PFSK-1 (cell line): ENCODE measurements at regions not wholly inside any gene's neighbourhood (a gene's known extent, or its start where the extent isn't known, plus 50 kb on each side); places are given as distances from the start of the nearest gene placed in this dataset.

Experiments
- FOXP2 ChIP-seq: optimal IDR thresholded peaks from 2 replicates; pipeline ENCODE3; 2011; ENCODE audit warnings: borderline replicate concordance, control low read depth, inconsistent platforms; ENCODE audit not compliant: insufficient read depth; ENCODE audit errors: extremely low read length, extremely low read depth
- POLR2AphosphoS5 ChIP-seq: IDR thresholded peaks from 2 replicates; pipeline ENCODE4 v1.6.1; 2012; ENCODE audit warnings: low read depth, mild to moderate bottlenecking, control low read depth, low read length, moderate library complexity
- SIN3A ChIP-seq: IDR thresholded peaks from 2 replicates; pipeline ENCODE4 v1.6.1; 2012; ENCODE audit warnings: mild to moderate bottlenecking, low read length, moderate library complexity, borderline replicate concordance; ENCODE audit not compliant: insufficient read depth
- TAF1 ChIP-seq: IDR thresholded peaks from 2 replicates; pipeline ENCODE4 v1.6.1; 2012; ENCODE audit warnings: low read length, control low read depth, borderline replicate concordance; ENCODE audit not compliant: insufficient read depth
- TF ChIP-seq, protein P1 (sequence below), 2 experiments: IDR thresholded peaks; 2 replicates each; pipeline versions ENCODE4 v1.6.1 to v1.8.0; 2011 to 2012; ENCODE audit warnings: low read depth in 2 of 2, low read length in 2 of 2, control low read depth in 1 of 2, inconsistent platforms in 1 of 2, mild to moderate bottlenecking in 1 of 2, moderate library complexity in 1 of 2; ENCODE audit not compliant: insufficient read depth in 1 of 2

DNA sequence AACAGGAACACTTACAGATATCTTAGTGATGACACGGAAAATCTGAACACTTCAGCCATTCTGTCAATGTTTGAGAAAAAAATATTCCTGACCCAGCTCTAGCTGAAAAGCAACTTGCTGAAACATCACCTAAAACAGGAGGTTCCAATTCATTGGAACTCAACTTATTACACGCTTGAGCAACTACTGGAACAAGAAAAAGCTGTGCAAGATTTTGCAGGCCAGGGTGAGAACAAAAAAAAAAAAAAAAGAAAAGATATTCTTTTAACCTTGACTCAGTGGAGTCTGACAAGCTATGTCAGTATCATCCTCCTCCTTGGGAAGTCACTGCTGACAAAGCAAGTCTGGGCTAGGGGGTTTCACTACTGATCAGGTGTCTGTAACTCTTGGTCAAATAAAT is 351.0 kb downstream of the SS18 start:
- TF ChIP-seq TAF1 = no peak
- no peak for TF ChIP-seq FOXP2
- no peak for TF ChIP-seq SIN3A
- no peak for TF ChIP-seq POLR2AphosphoS5
- TF ChIP-seq, protein P1, sequence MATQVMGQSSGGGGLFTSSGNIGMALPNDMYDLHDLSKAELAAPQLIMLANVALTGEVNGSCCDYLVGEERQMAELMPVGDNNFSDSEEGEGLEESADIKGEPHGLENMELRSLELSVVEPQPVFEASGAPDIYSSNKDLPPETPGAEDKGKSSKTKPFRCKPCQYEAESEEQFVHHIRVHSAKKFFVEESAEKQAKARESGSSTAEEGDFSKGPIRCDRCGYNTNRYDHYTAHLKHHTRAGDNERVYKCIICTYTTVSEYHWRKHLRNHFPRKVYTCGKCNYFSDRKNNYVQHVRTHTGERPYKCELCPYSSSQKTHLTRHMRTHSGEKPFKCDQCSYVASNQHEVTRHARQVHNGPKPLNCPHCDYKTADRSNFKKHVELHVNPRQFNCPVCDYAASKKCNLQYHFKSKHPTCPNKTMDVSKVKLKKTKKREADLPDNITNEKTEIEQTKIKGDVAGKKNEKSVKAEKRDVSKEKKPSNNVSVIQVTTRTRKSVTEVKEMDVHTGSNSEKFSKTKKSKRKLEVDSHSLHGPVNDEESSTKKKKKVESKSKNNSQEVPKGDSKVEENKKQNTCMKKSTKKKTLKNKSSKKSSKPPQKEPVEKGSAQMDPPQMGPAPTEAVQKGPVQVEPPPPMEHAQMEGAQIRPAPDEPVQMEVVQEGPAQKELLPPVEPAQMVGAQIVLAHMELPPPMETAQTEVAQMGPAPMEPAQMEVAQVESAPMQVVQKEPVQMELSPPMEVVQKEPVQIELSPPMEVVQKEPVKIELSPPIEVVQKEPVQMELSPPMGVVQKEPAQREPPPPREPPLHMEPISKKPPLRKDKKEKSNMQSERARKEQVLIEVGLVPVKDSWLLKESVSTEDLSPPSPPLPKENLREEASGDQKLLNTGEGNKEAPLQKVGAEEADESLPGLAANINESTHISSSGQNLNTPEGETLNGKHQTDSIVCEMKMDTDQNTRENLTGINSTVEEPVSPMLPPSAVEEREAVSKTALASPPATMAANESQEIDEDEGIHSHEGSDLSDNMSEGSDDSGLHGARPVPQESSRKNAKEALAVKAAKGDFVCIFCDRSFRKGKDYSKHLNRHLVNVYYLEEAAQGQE (IDR thresholded peaks at IDR 0.05; ENCODE audit: insufficient read depth in 1 of 2, low read depth in 2 of 2, low read length in 2 of 2) = no peak

DNA sequence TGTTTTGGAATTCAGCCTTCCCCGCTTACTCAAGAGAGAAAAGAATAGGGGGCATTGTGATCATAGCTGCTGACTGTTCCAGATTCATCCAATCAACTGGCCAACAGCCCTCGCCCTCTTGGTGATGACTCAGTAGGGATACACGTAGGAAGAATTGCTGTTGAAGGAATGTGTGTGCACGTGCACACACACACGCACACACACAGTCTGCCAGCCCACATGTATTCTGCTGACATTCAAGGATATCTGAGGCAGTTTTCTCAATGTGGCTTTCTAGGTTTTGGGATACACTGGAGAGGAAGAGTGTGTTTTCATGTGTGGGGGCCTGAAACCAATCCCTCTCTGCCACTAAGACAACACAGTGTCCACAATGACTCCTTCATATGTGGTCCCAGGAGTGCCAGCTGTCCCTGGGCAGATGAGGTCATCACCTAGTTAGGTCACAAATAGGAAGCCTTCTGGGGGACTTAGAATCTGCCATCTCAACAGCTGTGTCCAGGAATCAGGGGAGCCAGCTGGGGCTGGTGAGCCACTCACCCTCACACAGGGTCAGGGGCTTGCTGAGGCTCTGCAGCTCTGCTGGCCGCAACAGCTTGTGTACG is 352.6 kb downstream of the SS18 start:
- TF ChIP-seq SIN3A = no peak

DNA sequence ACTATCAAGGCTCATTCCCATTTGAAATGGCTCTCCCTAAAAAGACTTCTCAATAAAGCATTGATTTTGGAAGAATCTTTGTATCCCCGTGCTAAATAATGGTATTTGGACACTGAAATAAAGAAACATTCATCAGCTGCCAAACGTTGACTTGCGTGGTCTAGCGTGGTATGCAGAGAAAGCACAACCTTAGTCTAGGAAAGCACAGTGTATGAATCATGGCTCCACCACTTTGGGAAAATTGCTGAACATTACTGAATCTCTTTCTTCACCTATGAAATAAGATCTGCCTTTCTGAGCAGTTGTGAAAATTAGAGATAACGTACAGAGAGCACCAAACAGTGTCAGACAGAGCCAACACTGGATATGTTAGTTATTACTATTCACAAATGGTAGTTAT is 353.9 kb downstream of the SS18 start:
- TF ChIP-seq, protein P1 (IDR thresholded peaks at IDR 0.05; ENCODE audit: insufficient read depth in 1 of 2, low read depth in 2 of 2, low read length in 2 of 2) = no peak
- TF ChIP-seq SIN3A (no peak), FOXP2 (no peak), TAF1 (no peak), POLR2AphosphoS5 (no peak)

DNA sequence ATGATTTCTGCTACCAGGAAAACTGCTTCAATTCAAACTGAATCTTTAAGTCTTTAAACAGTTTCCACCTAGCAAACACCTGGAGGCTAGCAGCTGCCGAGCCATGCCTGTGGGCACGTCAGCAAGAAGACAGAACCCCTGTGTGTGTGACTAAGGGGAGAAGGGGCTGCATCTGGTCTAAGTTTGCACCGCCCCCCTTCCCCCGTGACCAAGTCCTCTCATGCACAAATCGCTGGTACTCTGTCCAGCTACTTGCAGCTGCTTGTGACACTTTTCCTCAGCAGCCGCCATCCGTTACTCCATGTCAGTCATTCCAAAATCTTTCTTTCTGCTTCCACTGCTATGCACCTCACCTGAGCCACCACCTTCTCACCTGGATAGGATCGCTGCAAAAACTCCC is 355.0 kb downstream of the SS18 start:
- TF ChIP-seq FOXP2 = no peak
- no peak for TF ChIP-seq TAF1
- no peak for TF ChIP-seq POLR2AphosphoS5
- no peak for TF ChIP-seq SIN3A
- TF ChIP-seq, protein P1 (IDR thresholded peaks at IDR 0.05; ENCODE audit: insufficient read depth in 1 of 2, low read depth in 2 of 2, low read length in 2 of 2) = no peak

DNA sequence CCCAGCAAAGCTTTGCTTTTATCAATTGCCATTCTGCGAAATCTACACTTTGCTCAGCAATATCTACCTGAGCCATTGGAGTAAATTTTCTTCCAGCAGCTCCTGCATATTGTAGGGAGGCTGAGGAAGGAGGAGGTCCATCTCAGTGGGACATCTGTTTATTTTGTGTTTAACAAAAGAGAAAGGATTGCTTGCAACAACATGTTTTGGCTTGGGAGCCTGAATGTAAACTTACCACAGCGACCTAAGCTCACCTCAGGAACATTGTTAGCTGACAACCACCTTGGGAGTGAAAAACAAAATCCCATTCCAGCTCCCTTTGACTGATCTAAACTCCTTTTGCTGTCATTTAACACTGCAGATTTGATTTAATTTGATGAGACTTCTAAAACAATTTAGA is 356.1 kb downstream of the SS18 start:
- TF ChIP-seq SIN3A (no peak), POLR2AphosphoS5 (no peak), TAF1 (no peak), FOXP2 (no peak)
- TF ChIP-seq, protein P1 (IDR thresholded peaks at IDR 0.05; ENCODE audit: insufficient read depth in 1 of 2, low read depth in 2 of 2, low read length in 2 of 2) = no peak
